SK-N-SH treated with all-trans-retinoic acid at 6 μM for 48 hours (cell line): ENCODE measurements at regions not wholly inside any gene's neighbourhood (a gene's known extent, or its start where the extent isn't known, plus 50 kb on each side); places are given as distances from the start of the nearest gene placed in this dataset.

Source experiments
- ARNTL ChIP-seq: fragments of 450-650 bp; formaldehyde crosslinking; IDR thresholded peaks from 2 replicates; pipeline ENCODE4 v1.5.0; 2020; ENCODE audit warnings: low read depth, mild to moderate bottlenecking, moderate library complexity, borderline replicate concordance
- ESRRG ChIP-seq: fragments of 250-450 bp; sonication (Bioruptor Pico); IDR thresholded peaks from 2 replicates; pipeline ENCODE4 v1.6.1; 2021; ENCODE audit warnings: mild to moderate bottlenecking
- PATZ1 ChIP-seq: fragments of 250-450 bp; sonication (Bioruptor Pico); IDR thresholded peaks from 2 replicates; pipeline ENCODE4 v1.8.0; 2020; ENCODE audit warnings: mild to moderate bottlenecking, moderate library complexity, borderline replicate concordance
- RARB ChIP-seq: fragments of 250-450 bp; sonication (Bioruptor Pico); IDR thresholded peaks from 2 replicates; pipeline ENCODE4 v1.8.0; 2021; ENCODE audit warnings: mild to moderate bottlenecking, moderate library complexity
- TOX ChIP-seq: fragments of 250-450 bp; sonication (Bioruptor Pico); IDR thresholded peaks from 2 replicates; pipeline ENCODE4 v1.8.0; 2021; ENCODE audit warnings: mild to moderate bottlenecking, moderate library complexity, borderline replicate concordance
- ZFP3 ChIP-seq: fragments of 250-450 bp; sonication (Bioruptor Pico); IDR thresholded peaks from 2 replicates; pipeline ENCODE4 v1.5.0; 2020; ENCODE audit warnings: mild to moderate bottlenecking, moderate library complexity

GRCh38 chr11:25730230-25730629 is 601.7 kb upstream of the ANO3 start:
- TF ChIP-seq ARNTL (no peak), ESRRG (CRISPR knock-in tag) (no peak), PATZ1 (CRISPR knock-in tag) (no peak), ZFP3 (CRISPR knock-in tag) (no peak), TOX (CRISPR knock-in tag) (no peak), RARB (CRISPR knock-in tag) (no peak)
